ENCODE measurements at regions not wholly inside any gene's neighbourhood (a gene's known extent, or its start where the extent isn't known, plus 50 kb on each side); places are given as distances from the start of the nearest gene placed in this dataset.
A peak's percentile ranks its signal among the peaks of the same experiment; 100 is the strongest.

GRCh38 chr14:22039938-22040780 lies 366.5 kb upstream of the OR4E1 start:
- no peak for DNase-seq (ENCODE audit: low read depth)

GRCh38 chr14:22036541-22037239 lies 363.1 kb upstream of the OR4E1 start:
- no peak for DNase-seq (ENCODE audit: low read depth)

- no peak for DNase-seq (ENCODE audit: low read depth)
These were observed 352.9 kb upstream of the OR4E1 start for GRCh38 chr14:22026527-22026926.

- no peak for DNase-seq (ENCODE audit: low read depth)
These were observed 352.3 kb upstream of the OR4E1 start for GRCh38 chr14:22025879-22026278.

GRCh38 chr14:22024137-22024536 lies 350.5 kb upstream of the OR4E1 start:
- DNase-seq (ENCODE audit: low read depth), result no peak

GRCh38 chr14:22018890-22019289 lies 345.3 kb upstream of the OR4E1 start:
- no peak for DNase-seq (ENCODE audit: low read depth)

- DNase-seq (ENCODE audit: low read depth), result no peak
These were observed 338.8 kb upstream of the OR4E1 start for GRCh38 chr14:22012452-22012851.

- DNase-seq (ENCODE audit: low read depth), result no peak
These were observed 337.6 kb upstream of the OR4E1 start for GRCh38 chr14:22011253-22011642.

GRCh38 chr14:22010545-22011252 lies 337.1 kb upstream of the OR4E1 start:
- DNase-seq (ENCODE audit: low read depth), result peak; percentile 9

GRCh38 chr14:22008766-22009165 lies 335.1 kb upstream of the OR4E1 start:
- no peak for DNase-seq (ENCODE audit: low read depth)

- no peak for DNase-seq (ENCODE audit: low read depth)
These were observed 334.3 kb upstream of the OR4E1 start for GRCh38 chr14:22007784-22008412.

- no peak for DNase-seq (ENCODE audit: low read depth)
These were observed 333.7 kb upstream of the OR4E1 start for GRCh38 chr14:22007363-22007762.

- no peak for DNase-seq (ENCODE audit: low read depth)
These were observed 329.8 kb upstream of the OR4E1 start for GRCh38 chr14:22003461-22003860.

- DNase-seq (ENCODE audit: low read depth), result no peak
These were observed 329.3 kb upstream of the OR4E1 start for GRCh38 chr14:22002860-22003284.

GRCh38 chr14:21999402-21999801 lies 325.8 kb upstream of the OR4E1 start:
- DNase-seq (ENCODE audit: low read depth), result no peak

- peak; percentile 25 for DNase-seq (ENCODE audit: low read depth)
These were observed 323.7 kb upstream of the OR4E1 start for GRCh38 chr14:21997300-21997699.

GRCh38 chr14:21995332-21995731 lies 321.7 kb upstream of the OR4E1 start:
- no peak for DNase-seq (ENCODE audit: low read depth)

- DNase-seq (ENCODE audit: low read depth), result no peak
These were observed 320.2 kb upstream of the OR4E1 start for GRCh38 chr14:21993837-21994236.

- no peak for DNase-seq (ENCODE audit: low read depth)
These were observed 319.5 kb upstream of the OR4E1 start for GRCh38 chr14:21993070-21993469.

GRCh38 chr14:21991130-21991529 lies 317.5 kb upstream of the OR4E1 start:
- DNase-seq (ENCODE audit: low read depth), result no peak

GRCh38 chr14:21990116-21990515 lies 316.5 kb upstream of the OR4E1 start:
- peak; percentile 12 for DNase-seq (ENCODE audit: low read depth)

GRCh38 chr14:21989090-21989489 lies 315.5 kb upstream of the OR4E1 start:
- DNase-seq (ENCODE audit: low read depth), result no peak

Measured in iris pigment epithelial cell (primary cell).